ENCODE measurements at regions not wholly inside any gene's neighbourhood (a gene's known extent, or its start where the extent isn't known, plus 50 kb on each side); places are given as distances from the start of the nearest gene placed in this dataset.

DNA sequence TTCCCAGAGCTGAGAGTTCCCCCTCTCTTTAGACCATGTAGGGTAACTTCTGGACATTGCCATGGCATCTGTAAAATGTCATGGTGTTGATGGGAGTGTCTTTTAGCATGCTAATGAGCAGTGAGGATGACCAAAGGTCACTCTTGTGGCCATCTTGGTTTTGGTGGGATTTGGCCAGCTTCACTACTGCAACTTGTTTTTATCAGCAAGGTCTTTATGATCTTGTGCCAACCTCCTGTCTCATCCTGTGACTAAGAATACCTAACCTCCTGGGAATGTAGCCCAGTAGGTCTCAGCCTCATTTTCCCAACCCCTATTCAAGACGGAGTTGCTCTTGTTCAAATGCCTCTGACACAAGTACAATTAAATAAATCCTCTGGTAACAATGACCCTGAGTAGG is 244.4 kb downstream of the NEDD1 start:
- Histone ChIP-seq H3K9me2 (ENCODE audit: insufficient read depth) (no peaks in the 10 kb centered on the region), H3K36me3 (ENCODE audit: control insufficient read depth in 1 of 2, insufficient read depth in 2 of 2, low read length in 2 of 2) (no peaks in the 10 kb centered on the region), H3K4me3 (replicated peaks in 1 of 2; ENCODE audit: low read depth in 1 of 2, low read length in 2 of 2) (no peak overlapping the region), H3K4me2 (ENCODE audit: low read length) (no peak overlapping the region), H3K79me2 (ENCODE audit: insufficient read depth, low read length) (no peaks in the 10 kb centered on the region), H3K9ac (ENCODE audit: low read length) (no peak overlapping the region), H3K4me1 (ENCODE audit: control insufficient read depth in 1 of 2, insufficient read depth in 2 of 2, low read length in 2 of 2) (no peaks in the 10 kb centered on the region), H3K27me3 (ENCODE audit: insufficient read depth, low read length) (peaks cover 17% of the 10 kb centered on the region), H3K27ac (ENCODE audit: low read depth, low read length) (no peak overlapping the region), H4K20me1 (ENCODE audit: insufficient read depth) (no peaks in the 10 kb centered on the region), H3K9me3 (ENCODE audit: control insufficient read depth in 1 of 2, insufficient read depth in 1 of 2, low read depth in 1 of 2, low read length in 2 of 2) (no peaks in the 10 kb centered on the region), H2AFZ (ENCODE audit: low read depth, low read length, poor library complexity, severe bottlenecking) (no peak overlapping the region)
- ATAC-seq (no peak), DNase-seq (ENCODE audit: low read depth, low spot score) (no peak)
- intact Hi-C loops (cut with micrococcal nuclease): no loop called here
- no peak for TF ChIP-seq RAD21 (IDR thresholded peaks at IDR 0.05; ENCODE audit: low read depth)
- TF ChIP-seq ELF1 (IDR thresholded peaks at IDR 0.05; ENCODE audit: borderline replicate concordance, low read depth): no peak
- no peak for TF ChIP-seq EGR1 (IDR thresholded peaks at IDR 0.05; ENCODE audit: low read depth)
- ChIA-PET RAD21 (ENCODE audit: low non-redundant PET in 1 of 2, low total read pairs in 2 of 2, uncharacterized antibody in 2 of 2, unreplicated experiment in 2 of 2) (no interaction called here), POLR2A (no interaction called here), CTCF (no interaction called here)
- BruUV-seq (replicated peaks): no TSS peak

DNA sequence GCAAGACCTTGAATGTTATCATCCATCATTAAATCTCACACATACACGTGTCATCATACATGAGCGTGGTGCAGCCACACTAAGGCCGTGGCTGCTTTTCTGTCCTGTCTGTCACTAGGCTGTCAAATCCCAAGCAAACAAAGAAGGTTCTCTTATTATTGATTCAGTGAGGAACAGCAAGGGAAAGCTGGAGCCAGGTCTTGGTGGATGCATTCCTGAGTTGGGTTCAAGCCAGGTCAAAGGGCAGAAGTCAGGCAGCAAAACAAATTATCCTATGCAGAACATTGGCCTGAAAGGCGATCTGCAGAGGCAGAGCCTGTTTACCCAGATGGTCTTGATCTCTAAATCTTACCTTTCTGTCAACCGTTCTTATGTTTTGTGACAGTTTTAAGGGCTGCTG is 252.3 kb downstream of the NEDD1 start:
- RAD21 ChIA-PET (ENCODE audit: low non-redundant PET in 1 of 2, low total read pairs in 2 of 2, uncharacterized antibody in 2 of 2, unreplicated experiment in 2 of 2): no interaction called here
- no peaks in the 10 kb centered on the region for H3K79me2 ChIP-seq (ENCODE audit: insufficient read depth, low read length)
- no peak for DNase-seq (ENCODE audit: low read depth, low spot score)
- no peak overlapping the region for H3K27ac ChIP-seq (ENCODE audit: low read depth, low read length)
- no peak overlapping the region for H3K4me2 ChIP-seq (ENCODE audit: low read length)
- no peak overlapping the region for H3K9ac ChIP-seq (ENCODE audit: low read length)
- CTCF ChIA-PET: no interaction called here
- H3K36me3 ChIP-seq (ENCODE audit: control insufficient read depth in 1 of 2, insufficient read depth in 2 of 2, low read length in 2 of 2): no peaks in the 10 kb centered on the region
- TF ChIP-seq JUND (IDR thresholded peaks at IDR 0.05) (no peak), SRF (IDR thresholded peaks at IDR 0.05; ENCODE audit: low read depth) (no peak), EGR1 (IDR thresholded peaks at IDR 0.05; ENCODE audit: low read depth) (no peak), YY1 (IDR thresholded peaks at IDR 0.05; ENCODE audit: extremely low read depth, insufficient replicate concordance, low read depth, low read length) (no peak), EZH2 (IDR thresholded peaks at IDR 0.05) (no peak), ZFX (IDR thresholded peaks at IDR 0.05) (no peak)
- H4K20me1 ChIP-seq (ENCODE audit: insufficient read depth): no peaks in the 10 kb centered on the region
- H3K9me3 ChIP-seq (ENCODE audit: control insufficient read depth in 1 of 2, insufficient read depth in 1 of 2, low read depth in 1 of 2, low read length in 2 of 2): no peaks in the 10 kb centered on the region
- POLR2A ChIA-PET: no interaction called here
- intact Hi-C loops (cut with micrococcal nuclease): no loop called here
- no peak overlapping the region for H3K4me3 ChIP-seq (replicated peaks in 1 of 2; ENCODE audit: low read depth in 1 of 2, low read length in 2 of 2)
- no peak overlapping the region for H2AFZ ChIP-seq (ENCODE audit: low read depth, low read length, poor library complexity, severe bottlenecking)
- no peaks in the 10 kb centered on the region for H3K4me1 ChIP-seq (ENCODE audit: control insufficient read depth in 1 of 2, insufficient read depth in 2 of 2, low read length in 2 of 2)
- no peak for ATAC-seq
- 0 out of 2 replicates have a peak, but pooled peaks cover 3% of the 10 kb centered on the region for H3K27me3 ChIP-seq (ENCODE audit: insufficient read depth, low read length)
- H3K9me2 ChIP-seq (ENCODE audit: insufficient read depth): no peaks in the 10 kb centered on the region
- no TSS peak for BruUV-seq (replicated peaks)

Data from HCT116 (cell line).